Tibial artery (tissue), 4 donors: ENCODE measurements at regions not wholly inside any gene's neighbourhood (a gene's known extent, or its start where the extent isn't known, plus 50 kb on each side); places are given as distances from the start of the nearest gene placed in this dataset.

Experiments
- DNase-seq, 2 donors: peaks; one replicate each; pipeline ENCODE4 v3.0.0-alpha.2; 2019
- H3K27ac ChIP-seq, 2 donors: fragments of 200-600 bp; sonication (generic) in 1 of 2; 1 replicate in 1 of 2; 2 replicates in 1 of 2; pipeline ENCODE4 v1.5.1; 2018 to 2019; ENCODE audit warnings: mild to moderate bottlenecking in 1 of 2
- H3K27me3 ChIP-seq, 2 donors: fragments of 200-600 bp; sonication (generic) in 1 of 2; one replicate each; pipeline versions ENCODE4 v1.5.1 to v1.6.0; 2016 to 2019
- H3K36me3 ChIP-seq, 3 donors: fragments of 200-600 bp; sonication (generic) in 2 of 3; one replicate each; pipeline ENCODE4 v1.5.1; 2016 to 2019; ENCODE audit warnings: mild to moderate bottlenecking in 2 of 3
- H3K4me1 ChIP-seq, 4 donors: fragments of 200-600 bp; sonication (generic) in 2 of 4; 1 replicate in 3 of 4; 2 replicates in 1 of 4; pipeline ENCODE4 v1.5.1; 2016 to 2019
- H3K4me3 ChIP-seq, 2 donors: fragments of 200-600 bp; sonication (generic) in 1 of 2; 1 replicate in 1 of 2; 2 replicates in 1 of 2; pipeline ENCODE4 v1.5.1; 2018 to 2019; ENCODE audit warnings: mild to moderate bottlenecking in 2 of 2
- H3K9me3 ChIP-seq, 3 donors: fragments of 200-600 bp; sonication (generic) in 1 of 3; one replicate each; pipeline ENCODE4 v1.5.1; 2016 to 2019
- intact Hi-C: fragments of 100-400 bp; cut with DNase I; formaldehyde crosslinking; loops from one replicate; pipeline ENCODE4 v1.15.0; 2023; ENCODE audit warnings: low total_unique reads
- TF ChIP-seq, protein P1 (sequence below), 2 experiments: fragments of 200-600 bp in 1 of 2; fragments of 450-650 bp in 1 of 2; IDR thresholded peaks; one replicate each; pipeline ENCODE4 v1.5.1; 2017 to 2019; ENCODE audit warnings: antibody characterized with exemption in 2 of 2, mild to moderate bottlenecking in 1 of 2, moderate library complexity in 1 of 2

DNA sequence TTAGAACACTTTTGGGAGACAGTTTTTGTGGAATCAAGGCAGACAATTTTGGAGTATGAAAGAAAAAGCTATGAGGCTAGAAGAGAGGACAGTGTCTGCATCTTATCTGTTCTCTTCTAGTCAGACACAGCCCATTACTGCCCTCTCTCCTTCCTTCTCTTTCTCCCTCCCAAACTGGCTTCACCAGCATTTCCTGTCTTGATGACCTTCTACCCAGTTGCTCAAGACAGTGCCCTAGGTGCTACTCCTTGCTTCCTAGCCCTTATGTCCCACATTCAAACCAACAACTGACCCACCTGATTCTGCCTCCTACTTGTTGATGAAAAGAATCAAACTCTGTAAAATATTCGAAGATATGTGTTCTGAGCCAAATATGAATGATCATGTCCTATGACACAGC is 116.4 kb upstream of the RIPOR2 start:
- intact Hi-C loops = no loop called here
- DNase-seq = no peak
- no peaks in the 10 kb centered on the region for H3K36me3 ChIP-seq
- TF ChIP-seq, protein P1, sequence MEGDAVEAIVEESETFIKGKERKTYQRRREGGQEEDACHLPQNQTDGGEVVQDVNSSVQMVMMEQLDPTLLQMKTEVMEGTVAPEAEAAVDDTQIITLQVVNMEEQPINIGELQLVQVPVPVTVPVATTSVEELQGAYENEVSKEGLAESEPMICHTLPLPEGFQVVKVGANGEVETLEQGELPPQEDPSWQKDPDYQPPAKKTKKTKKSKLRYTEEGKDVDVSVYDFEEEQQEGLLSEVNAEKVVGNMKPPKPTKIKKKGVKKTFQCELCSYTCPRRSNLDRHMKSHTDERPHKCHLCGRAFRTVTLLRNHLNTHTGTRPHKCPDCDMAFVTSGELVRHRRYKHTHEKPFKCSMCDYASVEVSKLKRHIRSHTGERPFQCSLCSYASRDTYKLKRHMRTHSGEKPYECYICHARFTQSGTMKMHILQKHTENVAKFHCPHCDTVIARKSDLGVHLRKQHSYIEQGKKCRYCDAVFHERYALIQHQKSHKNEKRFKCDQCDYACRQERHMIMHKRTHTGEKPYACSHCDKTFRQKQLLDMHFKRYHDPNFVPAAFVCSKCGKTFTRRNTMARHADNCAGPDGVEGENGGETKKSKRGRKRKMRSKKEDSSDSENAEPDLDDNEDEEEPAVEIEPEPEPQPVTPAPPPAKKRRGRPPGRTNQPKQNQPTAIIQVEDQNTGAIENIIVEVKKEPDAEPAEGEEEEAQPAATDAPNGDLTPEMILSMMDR (IDR thresholded peaks at IDR 0.05) = no peak
- H3K27me3 ChIP-seq = no peaks in the 10 kb centered on the region
- H3K27ac ChIP-seq = no peak overlapping the region
- H3K4me1 ChIP-seq = peaks cover 0 to 4% (median 0%) of the 10 kb centered on the region in 4 donors
- no peak overlapping the region for H3K4me3 ChIP-seq
- no peaks in the 10 kb centered on the region for H3K9me3 ChIP-seq

DNA sequence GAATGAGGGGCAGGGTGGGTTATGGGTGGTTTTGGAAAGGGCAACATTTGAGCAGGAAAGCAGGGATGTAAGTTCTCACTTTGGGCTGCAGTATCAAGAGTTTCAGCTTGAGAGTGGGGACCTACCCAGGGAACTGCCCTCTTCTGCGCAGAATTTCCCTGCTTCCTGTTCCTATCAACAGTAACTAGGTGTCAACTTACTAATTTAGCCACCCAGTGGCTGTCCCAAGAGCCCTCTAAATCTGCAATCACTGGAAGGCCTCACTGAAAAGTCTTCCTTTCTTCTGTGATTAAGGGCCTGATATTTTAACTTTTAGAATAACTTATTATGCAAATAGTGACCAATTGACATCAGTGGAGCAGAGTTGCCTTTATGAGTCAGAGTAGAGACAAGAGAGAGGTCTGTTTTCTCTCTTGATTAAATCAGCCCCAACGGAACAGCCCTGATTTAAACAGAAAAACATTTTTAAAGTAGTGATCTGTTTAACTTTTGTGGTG is 118.2 kb upstream of the RIPOR2 start:
- peaks cover 0 to 4% (median 0%) of the 10 kb centered on the region in 4 donors for H3K4me1 ChIP-seq
- no peak overlapping the region for H3K27ac ChIP-seq
- no peak overlapping the region for H3K4me3 ChIP-seq
- no peaks in the 10 kb centered on the region for H3K9me3 ChIP-seq
- intact Hi-C loops = no loop called here
- DNase-seq = no peak
- H3K27me3 ChIP-seq = no peaks in the 10 kb centered on the region
- TF ChIP-seq, protein P1 (IDR thresholded peaks at IDR 0.05) = no peak
- H3K36me3 ChIP-seq = no peaks in the 10 kb centered on the region

DNA sequence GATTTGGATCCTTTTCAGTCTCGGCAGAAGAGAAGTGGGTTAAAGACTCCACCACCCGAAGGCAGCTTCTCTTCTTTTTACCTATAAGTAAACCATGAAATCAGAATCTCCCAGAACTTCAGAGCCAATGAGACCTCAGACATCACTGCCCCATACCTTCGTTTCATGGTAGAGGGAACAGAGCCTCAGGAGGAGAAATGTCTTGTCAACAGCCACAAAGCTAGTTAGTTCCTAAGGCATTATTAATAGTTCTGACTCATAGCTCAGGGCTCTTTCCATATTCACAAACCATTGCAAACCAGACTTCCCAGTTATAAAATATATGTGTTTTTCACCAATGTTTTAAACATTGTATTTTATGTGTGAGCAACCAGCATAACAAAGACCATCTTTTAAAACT is 118.7 kb upstream of the RIPOR2 start:
- no peak for DNase-seq
- H3K9me3 ChIP-seq = no peaks in the 10 kb centered on the region
- H3K27ac ChIP-seq = no peak overlapping the region
- intact Hi-C loops = no loop called here
- H3K27me3 ChIP-seq = no peaks in the 10 kb centered on the region
- TF ChIP-seq, protein P1 (IDR thresholded peaks at IDR 0.05) = no peak
- H3K36me3 ChIP-seq = no peaks in the 10 kb centered on the region
- H3K4me3 ChIP-seq = no peak overlapping the region
- peaks cover 0 to 4% (median 0%) of the 10 kb centered on the region in 4 donors for H3K4me1 ChIP-seq

DNA sequence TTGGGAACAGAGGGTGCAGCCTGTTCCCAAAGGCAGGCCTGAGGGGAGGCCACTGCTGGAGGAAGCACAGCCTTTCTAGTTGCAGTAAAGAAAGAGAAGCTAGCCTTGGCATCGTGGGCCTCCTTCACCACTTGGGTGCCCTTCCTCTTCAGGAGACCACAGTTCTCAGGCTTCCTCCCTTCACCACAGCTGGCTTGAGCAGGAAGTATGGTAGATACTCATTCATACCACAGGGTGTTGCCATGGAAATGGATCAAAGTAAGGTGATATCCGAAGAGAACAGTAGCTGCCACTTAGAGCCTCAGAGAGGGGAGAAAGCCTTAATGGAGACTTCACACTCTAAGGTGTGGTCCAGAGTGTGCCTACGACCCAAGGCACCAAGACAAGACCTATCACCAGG is 120.4 kb upstream of the RIPOR2 start:
- Histone ChIP-seq H3K27ac (no peak overlapping the region), H3K9me3 (no peaks in the 10 kb centered on the region), H3K27me3 (no peaks in the 10 kb centered on the region), H3K4me3 (no peak overlapping the region), H3K36me3 (no peaks in the 10 kb centered on the region), H3K4me1 (peaks cover 0 to 4% (median 0%) of the 10 kb centered on the region in 4 donors)
- TF ChIP-seq, protein P1 (IDR thresholded peaks at IDR 0.05) = no peak
- DNase-seq = no peak
- intact Hi-C loops = no loop called here

DNA sequence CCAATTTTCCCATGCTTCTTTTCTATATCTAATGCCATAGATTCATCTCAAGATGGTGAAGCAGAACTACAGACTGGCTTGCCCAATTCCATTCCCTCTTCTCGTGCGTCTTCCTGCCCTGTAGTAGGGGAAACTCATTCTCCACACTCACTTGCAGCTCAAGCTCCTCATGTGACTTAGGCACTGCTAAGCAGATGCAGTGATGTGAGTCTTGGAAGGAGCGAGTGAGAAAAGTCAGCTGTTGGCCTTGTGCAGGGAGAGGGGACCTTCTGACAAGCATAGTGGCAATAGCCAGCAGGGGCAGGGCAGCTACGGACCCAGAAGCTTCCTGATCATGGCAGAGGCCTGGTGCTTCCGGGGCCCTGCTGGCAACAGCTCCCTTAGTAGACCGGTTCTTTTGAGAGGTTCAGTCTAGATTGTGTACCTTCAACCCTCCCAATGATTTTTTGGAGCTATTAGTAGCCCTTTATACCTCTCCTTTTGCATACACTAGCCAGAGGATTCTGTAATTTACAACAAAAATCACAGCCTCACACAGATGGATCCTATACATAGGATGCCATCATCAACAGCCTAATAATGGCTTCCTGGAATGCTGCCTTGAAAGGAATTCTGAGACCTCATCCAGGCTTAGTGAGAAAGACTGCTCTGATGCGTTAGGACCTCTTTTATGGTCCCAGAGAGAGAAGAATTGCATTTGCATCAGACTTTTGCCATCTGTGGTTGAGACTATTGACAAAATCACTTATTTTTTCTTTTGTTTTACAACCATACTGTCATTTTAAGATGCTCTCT is 121.5 kb upstream of the RIPOR2 start:
- Histone ChIP-seq H3K27ac (no peak overlapping the region), H3K4me3 (no peak overlapping the region), H3K4me1 (peaks cover 0 to 4% (median 0%) of the 10 kb centered on the region in 4 donors), H3K27me3 (no peaks in the 10 kb centered on the region), H3K9me3 (no peaks in the 10 kb centered on the region), H3K36me3 (no peaks in the 10 kb centered on the region)
- intact Hi-C loops = no loop called here
- DNase-seq = no peak
- TF ChIP-seq, protein P1 (IDR thresholded peaks at IDR 0.05) = no peak
